IMR-90 (cell line): ENCODE measurements at regions not wholly inside any gene's neighbourhood (a gene's known extent, or its start where the extent isn't known, plus 50 kb on each side); places are given as distances from the start of the nearest gene placed in this dataset.
A peak's percentile ranks its signal among the peaks of the same experiment; 100 is the strongest.

ENCODE experiments used
- ATAC-seq: fragments of 200-7000 bp; cut with Tn5 transposase; 2 replicates; pipeline ENCODE4 v1.9.1; 2020; ENCODE audit warnings: low read depth, mild to moderate bottlenecking, moderate library complexity
- BruUV-seq: library from RNA; stranded (reverse); fragments of 400-500 nt; replicated peaks from 2 replicates; lab custom pipeline; 2021; lab: Mats Ljungman, UMichigan
- CTCF ChIA-PET: fragments of 300-600 bp; formaldehyde crosslinking; extraction: SDS; loops from one replicate; lab custom pipeline; 2021; ENCODE audit warnings: antibody characterized with exemption; lab: Yijun Ruan, JAX
- POLR2A ChIA-PET: fragments of 300-600 bp; sonication (Branson Sonifier 250); formaldehyde crosslinking; loops from one replicate; lab custom pipeline; 2022; ENCODE audit warnings: antibody characterized with exemption; ENCODE audit not compliant: unreplicated experiment; lab: Charles Lee
- DNase-seq: peaks from one replicate; pipeline ENCODE4 v3.0.0; 2013
- H2AFZ ChIP-seq: replicated peaks from 2 replicates; pipeline ENCODE3; 2013; ENCODE audit warnings: low read length, mild to moderate bottlenecking; ENCODE audit not compliant: poor library complexity
- H2AK5ac ChIP-seq: 2 replicates; pipeline ENCODE4 v1.6.1; 2013; ENCODE audit warnings: low read depth, low read length, inconsistent platforms
- H2AK9ac ChIP-seq: replicated peaks from 2 replicates; pipeline ENCODE3; 2013; ENCODE audit warnings: mild to moderate bottlenecking, low read depth, low read length, moderate library complexity; ENCODE audit not compliant: poor library complexity
- H2BK120ac ChIP-seq: 2 replicates; pipeline ENCODE4 v1.6.1; 2013; ENCODE audit warnings: low read depth, low read length, inconsistent platforms
- H2BK15ac ChIP-seq: 3 replicates; pipeline ENCODE4 v1.6.1; 2013; ENCODE audit warnings: low read depth, low read length, inconsistent platforms
- H2BK20ac ChIP-seq: 2 replicates; pipeline ENCODE4 v1.6.1; 2013; ENCODE audit warnings: low read depth, mild to moderate bottlenecking, inconsistent platforms, low read length, moderate library complexity
- H2BK5ac ChIP-seq: 2 replicates; pipeline ENCODE4 v1.6.1; 2013; ENCODE audit warnings: mild to moderate bottlenecking, low read depth, low read length, inconsistent platforms; ENCODE audit not compliant: poor library complexity, severe bottlenecking
- H3K14ac ChIP-seq: replicated peaks from 2 replicates; pipeline ENCODE4 v1.6.1; 2013; ENCODE audit warnings: low read depth, low read length, inconsistent platforms
- H3K18ac ChIP-seq: 2 replicates; pipeline ENCODE4 v1.6.1; 2013; ENCODE audit warnings: low read depth, low read length, control low read depth
- H3K23ac ChIP-seq: 2 replicates; pipeline ENCODE4 v1.6.1; 2013; ENCODE audit warnings: low read depth, low read length, inconsistent platforms
- H3K27ac ChIP-seq: 2 replicates; pipeline ENCODE4 v1.5.1; 2013; ENCODE audit warnings: mild to moderate bottlenecking, control low read depth, low read length; ENCODE audit not compliant: insufficient read depth
- H3K27me3 ChIP-seq: 2 replicates; pipeline ENCODE4 v1.6.1; 2013; ENCODE audit warnings: low read length; ENCODE audit not compliant: control insufficient read depth, insufficient read depth
- H3K36me3 ChIP-seq: 2 replicates; pipeline ENCODE4 v1.6.1; 2013; ENCODE audit warnings: low read length, mixed read lengths; ENCODE audit not compliant: control insufficient read depth, insufficient read depth
- H3K4ac ChIP-seq: 2 replicates; pipeline ENCODE4 v1.6.1; 2013; ENCODE audit warnings: low read depth, low read length, inconsistent platforms
- H3K4me1 ChIP-seq: 2 replicates; pipeline ENCODE4 v1.6.1; 2013; ENCODE audit warnings: low read length, mixed read lengths; ENCODE audit not compliant: control insufficient read depth, insufficient read depth
- H3K4me2 ChIP-seq: 2 replicates; pipeline ENCODE4 v1.6.1; 2013; ENCODE audit warnings: low read depth, mild to moderate bottlenecking, control low read depth, low read length, moderate library complexity
- H3K4me3 ChIP-seq: 2 replicates; pipeline ENCODE4 v1.5.1; 2013; ENCODE audit warnings: low read depth, mild to moderate bottlenecking, control low read depth, low read length, moderate library complexity; ENCODE audit not compliant: insufficient read depth
- H3K56ac ChIP-seq: 2 replicates; pipeline ENCODE4 v1.6.1; 2013; ENCODE audit warnings: low read length, inconsistent platforms; ENCODE audit not compliant: insufficient read depth; ENCODE audit errors: extremely low read depth
- H3K79me1 ChIP-seq, 2 experiments: 2 replicates each; pipeline ENCODE4 v1.6.1; 2013; ENCODE audit warnings: low read length in 2 of 2, inconsistent platforms in 1 of 2, low read depth in 1 of 2
- H3K9ac ChIP-seq: 2 replicates; pipeline ENCODE4 v1.6.1; 2013; ENCODE audit warnings: low read depth, low read length, control low read depth
- H3K9me1 ChIP-seq: 2 replicates; pipeline ENCODE4 v1.6.1; 2013; ENCODE audit warnings: low read length, inconsistent platforms; ENCODE audit not compliant: insufficient read depth
- H3K9me3 ChIP-seq: 2 replicates; pipeline ENCODE4 v1.6.1; 2013; ENCODE audit warnings: low read length; ENCODE audit not compliant: control insufficient read depth, insufficient read depth
- H4K20me1 ChIP-seq: 2 replicates; pipeline ENCODE4 v1.6.1; 2013; ENCODE audit warnings: low read length, inconsistent platforms; ENCODE audit not compliant: insufficient read depth
- H4K5ac ChIP-seq: 2 replicates; pipeline ENCODE4 v1.6.1; 2013; ENCODE audit warnings: mild to moderate bottlenecking, low read depth, low read length, control low read depth
- H4K8ac ChIP-seq, 2 experiments: 2 replicates each; pipeline ENCODE4 v1.6.1; 2013; ENCODE audit warnings: low read depth in 2 of 2, low read length in 2 of 2, control low read depth in 1 of 2, inconsistent platforms in 1 of 2
- H4K91ac ChIP-seq: 2 replicates; pipeline ENCODE4 v1.6.1; 2013; ENCODE audit warnings: low read depth, low read length, inconsistent platforms; ENCODE audit not compliant: insufficient read depth
- BHLHE40 ChIP-seq: fragments of 150-350 bp; IDR thresholded peaks from 2 replicates; pipeline ENCODE4 v1.6.1; 2016; ENCODE audit warnings: mild to moderate bottlenecking, low read depth, low read length
- CEBPB ChIP-seq: IDR thresholded peaks from 2 replicates; pipeline ENCODE4 v1.6.1; 2012; ENCODE audit warnings: low read depth, low read length, improper control_type of control experiment
- CHD1 ChIP-seq: IDR thresholded peaks from 2 replicates; pipeline ENCODE4 v1.6.1; 2012; ENCODE audit warnings: low read depth, low read length, improper control_type of control experiment
- FOS ChIP-seq: fragments of 150-350 bp; IDR thresholded peaks from 2 replicates; pipeline ENCODE4 v1.6.1; 2016; ENCODE audit warnings: low read depth, low read length
- MAFK ChIP-seq: IDR thresholded peaks from 2 replicates; pipeline ENCODE4 v1.6.1; 2012; ENCODE audit warnings: low read depth, low read length, improper control_type of control experiment
- MAZ ChIP-seq: IDR thresholded peaks from 2 replicates; pipeline ENCODE4 v1.6.1; 2012; ENCODE audit warnings: low read depth, mild to moderate bottlenecking, low read length, improper control_type of control experiment, moderate library complexity, borderline replicate concordance
- MXI1 ChIP-seq: IDR thresholded peaks from 2 replicates; pipeline ENCODE4 v1.6.1; 2012; ENCODE audit warnings: low read depth, mild to moderate bottlenecking, low read length, moderate library complexity, borderline replicate concordance
- NFE2L2 ChIP-seq: fragments of 150-350 bp; IDR thresholded peaks from 2 replicates; pipeline ENCODE4 v1.6.1; 2016; ENCODE audit warnings: low read depth, mild to moderate bottlenecking, low read length
- POLR2A ChIP-seq: IDR thresholded peaks from 2 replicates; pipeline ENCODE4 v1.6.1; 2012; ENCODE audit warnings: mild to moderate bottlenecking, low read depth, low read length
- RAD21 ChIP-seq: IDR thresholded peaks from 2 replicates; pipeline ENCODE4 v1.6.1; 2012; ENCODE audit warnings: low read length, improper control_type of control experiment
- RCOR1 ChIP-seq: IDR thresholded peaks from 2 replicates; pipeline ENCODE4 v1.6.1; 2012; ENCODE audit warnings: mild to moderate bottlenecking, low read length, improper control_type of control experiment; ENCODE audit not compliant: insufficient replicate concordance
- SMC3 ChIP-seq: fragments of 150-350 bp; IDR thresholded peaks from 2 replicates; pipeline ENCODE4 v1.6.1; 2016; ENCODE audit warnings: low read depth, mild to moderate bottlenecking, antibody characterized with exemption, low read length, moderate library complexity
- USF2 ChIP-seq: fragments of 150-350 bp; IDR thresholded peaks from 2 replicates; pipeline ENCODE4 v1.6.1; 2017; ENCODE audit warnings: mild to moderate bottlenecking, antibody characterized with exemption, low read length, low read depth
- WGBS, 2 experiments: methylation state at CpG; one replicate each; pipeline versions ENCODE4 v1.1.5 to v1.1.7; 2013; ENCODE audit warnings: missing lambda C conversion rate in 2 of 2; ENCODE audit not compliant: insufficient read length in 1 of 2; ENCODE audit errors: extremely low coverage in 2 of 2; 5-methylcytosine and 5-hydroxymethylcytosine counted together
- dilution Hi-C: fragments of 300-500 bp; cut with HindIII; formaldehyde crosslinking; loops from one replicate; pipeline ENCODE4 v1.14.3; 2018; ENCODE audit warnings: low sequenced_read_pairs; ENCODE audit not compliant: unreplicated experiment
- in situ Hi-C: fragments of 300-500 bp; cut with MboI; formaldehyde crosslinking; loops from 3 replicates; pipeline ENCODE4 v1.14.3; 2019; ENCODE audit warnings: low sequenced_read_pairs, inconsistent platforms, mixed read lengths
- intact Hi-C: fragments of 100-400 bp; cut with micrococcal nuclease; formaldehyde crosslinking; loops from 2 replicates; pipeline ENCODE4 v1.10.0; 2022
- TF ChIP-seq, protein P1 (sequence below): conservative IDR thresholded peaks from 2 replicates; pipeline ENCODE4 v1.5.1; 2012; ENCODE audit warnings: mild to moderate bottlenecking, low read depth, low read length, improper control_type of control experiment
- TF ChIP-seq, protein P2 (sequence below): fragments of 150-350 bp; IDR thresholded peaks from 2 replicates; pipeline ENCODE4 v1.6.1; 2016; ENCODE audit warnings: low read depth, mild to moderate bottlenecking, low read length, moderate library complexity, borderline replicate concordance

GRCh38 chr2:173588931-173589369 lies 234.3 kb downstream of the CDCA7 start:
- peaks cover 6% of the 10 kb centered on the region; the same call in 1 of the 2 replicates for H3K9me3 ChIP-seq
- TF ChIP-seq MAFK (no peak), RCOR1 (no peak), BHLHE40 (no peak), MAZ (no peak), MXI1 (no peak), NFE2L2 (no peak), CHD1 (no peak), CEBPB (no peak), USF2 (no peak), SMC3 (no peak), RAD21 (no peak), FOS (no peak), POLR2A (no peak)
- TF ChIP-seq, protein P1, sequence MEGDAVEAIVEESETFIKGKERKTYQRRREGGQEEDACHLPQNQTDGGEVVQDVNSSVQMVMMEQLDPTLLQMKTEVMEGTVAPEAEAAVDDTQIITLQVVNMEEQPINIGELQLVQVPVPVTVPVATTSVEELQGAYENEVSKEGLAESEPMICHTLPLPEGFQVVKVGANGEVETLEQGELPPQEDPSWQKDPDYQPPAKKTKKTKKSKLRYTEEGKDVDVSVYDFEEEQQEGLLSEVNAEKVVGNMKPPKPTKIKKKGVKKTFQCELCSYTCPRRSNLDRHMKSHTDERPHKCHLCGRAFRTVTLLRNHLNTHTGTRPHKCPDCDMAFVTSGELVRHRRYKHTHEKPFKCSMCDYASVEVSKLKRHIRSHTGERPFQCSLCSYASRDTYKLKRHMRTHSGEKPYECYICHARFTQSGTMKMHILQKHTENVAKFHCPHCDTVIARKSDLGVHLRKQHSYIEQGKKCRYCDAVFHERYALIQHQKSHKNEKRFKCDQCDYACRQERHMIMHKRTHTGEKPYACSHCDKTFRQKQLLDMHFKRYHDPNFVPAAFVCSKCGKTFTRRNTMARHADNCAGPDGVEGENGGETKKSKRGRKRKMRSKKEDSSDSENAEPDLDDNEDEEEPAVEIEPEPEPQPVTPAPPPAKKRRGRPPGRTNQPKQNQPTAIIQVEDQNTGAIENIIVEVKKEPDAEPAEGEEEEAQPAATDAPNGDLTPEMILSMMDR, result no peak
- TF ChIP-seq, protein P2, sequence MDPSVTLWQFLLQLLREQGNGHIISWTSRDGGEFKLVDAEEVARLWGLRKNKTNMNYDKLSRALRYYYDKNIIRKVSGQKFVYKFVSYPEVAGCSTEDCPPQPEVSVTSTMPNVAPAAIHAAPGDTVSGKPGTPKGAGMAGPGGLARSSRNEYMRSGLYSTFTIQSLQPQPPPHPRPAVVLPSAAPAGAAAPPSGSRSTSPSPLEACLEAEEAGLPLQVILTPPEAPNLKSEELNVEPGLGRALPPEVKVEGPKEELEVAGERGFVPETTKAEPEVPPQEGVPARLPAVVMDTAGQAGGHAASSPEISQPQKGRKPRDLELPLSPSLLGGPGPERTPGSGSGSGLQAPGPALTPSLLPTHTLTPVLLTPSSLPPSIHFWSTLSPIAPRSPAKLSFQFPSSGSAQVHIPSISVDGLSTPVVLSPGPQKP, result no peak
- H2AK9ac ChIP-seq, result no peak overlapping the region
- no peaks in the 10 kb centered on the region for H3K36me3 ChIP-seq
- no peak overlapping the region for H3K4ac ChIP-seq
- H3K9ac ChIP-seq, result no peak overlapping the region
- CTCF ChIA-PET, result interaction anchor here (0.5 to 0.6 kb wide), 2 partner anchors 9 to 160 kb away, joined by 3 to 6 read pairs; no protein-coding TSS in a partner anchor
- in situ Hi-C loops (loop anchor here (25.0 kb wide), 1 partner anchor 748 kb away; the partner anchor contains the start of gene SP9), dilution Hi-C loops (no loop called here), intact Hi-C loops (no loop called here)
- WGBS, 2 experiments, result 75% methylated on average over 7 of the region's 9 CpGs; no CpG with 5 or more reads in 1 of the 2 experiments
- no peaks in the 10 kb centered on the region for H3K9me1 ChIP-seq
- peak; percentile 11 for DNase-seq
- H2AK5ac ChIP-seq, result 0 out of 2 replicates have a peak overlapping the region, but pooled peaks have one; percentile 30
- peak overlapping the region; percentile 32 for H2BK20ac ChIP-seq
- H3K4me3 ChIP-seq, result no peak overlapping the region
- POLR2A ChIA-PET, result no interaction called here
- peak overlapping the region; percentile 29 for H2BK120ac ChIP-seq
- BruUV-seq, result no TSS peak
- H2BK15ac ChIP-seq, result no peak overlapping the region
- H4K8ac ChIP-seq, result no peak overlapping the region
- H3K4me2 ChIP-seq, result no peak overlapping the region
- no peak overlapping the region for H3K23ac ChIP-seq
- H4K5ac ChIP-seq, result no peak overlapping the region
- no peak overlapping the region for H4K91ac ChIP-seq
- H3K27ac ChIP-seq, result no peak overlapping the region
- no peak overlapping the region for H3K18ac ChIP-seq
- H2AFZ ChIP-seq, result no peak overlapping the region
- H4K20me1 ChIP-seq, result no peaks in the 10 kb centered on the region
- 0 out of 2 replicates have a peak overlapping the region, but pooled peaks have one; percentile 4 for H3K14ac ChIP-seq
- ATAC-seq, result no peak
- peaks cover 3% of the 10 kb centered on the region; the same call in 1 of the 2 replicates for H3K4me1 ChIP-seq
- H2BK5ac ChIP-seq, result no peak overlapping the region
- H3K56ac ChIP-seq, result no peak overlapping the region
- H3K27me3 ChIP-seq, result no peaks in the 10 kb centered on the region
- no peaks in the 10 kb centered on the region for H3K79me1 ChIP-seq
